Left ventricle myocardium inferior (tissue), 1 donor: ENCODE measurements at regions not wholly inside any gene's neighbourhood (a gene's known extent, or its start where the extent isn't known, plus 50 kb on each side); places are given as distances from the start of the nearest gene placed in this dataset.

Experiments
- DNase-seq: peaks from one replicate; pipeline ENCODE4 v3.0.0-alpha.2; 2020
- H3K27ac ChIP-seq: fragments of 200-600 bp; replicated peaks from 2 replicates; pipeline ENCODE4 v1.8.0; 2021
- H3K27me3 ChIP-seq: fragments of 200-600 bp; 2 replicates; pipeline ENCODE4 v1.8.0; 2021; ENCODE audit warnings: low read depth
- H3K36me3 ChIP-seq: fragments of 200-600 bp; 2 replicates; pipeline ENCODE4 v1.8.0; 2021
- H3K4me1 ChIP-seq: fragments of 200-600 bp; 2 replicates; pipeline ENCODE4 v1.8.0; 2021
- H3K4me3 ChIP-seq: fragments of 200-600 bp; 2 replicates; pipeline ENCODE4 v1.8.0; 2021; ENCODE audit warnings: mild to moderate bottlenecking, moderate library complexity
- H3K9me3 ChIP-seq: fragments of 200-600 bp; replicated peaks from 2 replicates; pipeline ENCODE4 v1.8.0; 2021
- CTCF ChIP-seq: fragments of 200-600 bp; IDR thresholded peaks from 2 replicates; pipeline ENCODE4 v1.8.0; 2021; ENCODE audit warnings: antibody characterized with exemption, mild to moderate bottlenecking, borderline replicate concordance
- intact Hi-C: fragments of 100-400 bp; cut with micrococcal nuclease; formaldehyde crosslinking; loops from one replicate; pipeline ENCODE4 v1.11.0; 2022
- donor health status: DM: no; HTN: yes; CAD: no; lungs with severe emphysema.

DNA sequence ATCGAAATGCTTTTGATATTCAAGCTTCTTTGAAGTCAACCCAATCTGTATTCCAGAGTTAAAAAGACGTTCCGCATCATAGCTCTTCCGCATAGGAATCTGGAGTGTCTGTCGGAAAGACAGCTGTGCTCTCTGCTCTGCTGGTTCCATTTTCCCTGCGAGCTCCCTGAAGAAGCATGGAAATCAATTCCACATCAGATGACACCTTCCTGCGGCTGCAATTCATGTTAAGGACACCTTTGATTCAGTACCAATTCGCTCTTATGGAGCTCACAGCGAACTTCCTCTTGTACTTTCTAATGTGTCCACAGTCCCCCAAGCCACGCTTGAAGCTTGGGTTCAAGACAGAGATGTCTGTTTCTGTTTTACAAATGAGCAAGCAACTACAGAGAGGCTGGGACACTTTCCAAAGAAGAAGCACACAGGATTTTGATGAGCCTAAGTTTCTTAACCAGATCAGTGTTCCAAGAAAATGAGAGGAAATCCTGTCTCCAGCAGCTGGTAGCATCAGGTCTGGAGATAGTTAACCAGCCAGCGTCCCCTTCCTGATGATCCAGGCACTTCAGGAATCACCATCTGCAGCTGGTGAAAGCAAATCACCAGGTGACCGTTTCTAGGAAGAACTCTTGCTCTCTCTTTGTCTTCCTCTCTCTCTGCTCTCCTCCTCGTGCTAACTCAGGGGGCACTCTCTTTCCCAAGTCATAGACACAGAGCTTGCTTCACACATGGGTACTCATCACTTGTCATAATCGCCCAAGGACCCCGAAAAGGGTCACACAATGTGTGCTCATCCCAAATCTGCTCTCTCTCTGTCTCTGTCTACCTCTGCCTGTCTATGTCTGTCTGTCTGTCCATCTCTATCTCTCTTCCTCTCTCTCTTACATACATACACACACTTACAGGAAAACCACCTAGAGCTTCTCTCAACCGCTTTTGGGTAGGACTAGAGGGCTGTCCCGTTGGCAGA is 281.8 kb downstream of the FAM43A start:
- Histone ChIP-seq H3K4me3 (no peak overlapping the region), H3K27me3 (no peaks in the 10 kb centered on the region), H3K9me3 (peaks cover 7% of the 10 kb centered on the region), H3K4me1 (peaks cover 12% of the 10 kb centered on the region), H3K27ac (no peak overlapping the region), H3K36me3 (no peaks in the 10 kb centered on the region)
- peak; percentile 9 for TF ChIP-seq CTCF
- intact Hi-C loops: no loop called here
- DNase-seq: no peak

DNA sequence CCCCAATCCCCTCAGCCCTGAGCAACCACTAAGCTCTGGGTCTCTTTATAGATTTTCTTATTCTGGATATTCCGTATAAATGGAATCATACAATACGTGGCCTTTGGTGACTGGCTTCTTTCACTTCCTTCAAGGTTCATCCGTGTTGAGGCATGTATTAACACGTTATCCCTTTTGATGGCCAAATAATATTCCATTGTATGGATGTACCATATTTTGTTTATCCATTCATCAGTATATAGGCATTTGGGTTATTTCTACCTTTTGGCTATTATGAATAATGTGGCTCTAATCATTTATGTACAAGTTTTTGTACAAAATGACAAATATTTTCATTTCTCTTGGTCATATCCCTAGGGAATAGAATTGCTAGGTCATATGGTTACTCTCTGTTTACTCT is 284.4 kb downstream of the FAM43A start:
- Histone ChIP-seq H3K27ac (no peak overlapping the region), H3K9me3 (peaks cover 7% of the 10 kb centered on the region), H3K27me3 (no peaks in the 10 kb centered on the region), H3K36me3 (no peaks in the 10 kb centered on the region), H3K4me3 (no peak overlapping the region), H3K4me1 (peaks cover 15% of the 10 kb centered on the region)
- no peak for TF ChIP-seq CTCF
- no peak for DNase-seq
- intact Hi-C loops: no loop called here

DNA sequence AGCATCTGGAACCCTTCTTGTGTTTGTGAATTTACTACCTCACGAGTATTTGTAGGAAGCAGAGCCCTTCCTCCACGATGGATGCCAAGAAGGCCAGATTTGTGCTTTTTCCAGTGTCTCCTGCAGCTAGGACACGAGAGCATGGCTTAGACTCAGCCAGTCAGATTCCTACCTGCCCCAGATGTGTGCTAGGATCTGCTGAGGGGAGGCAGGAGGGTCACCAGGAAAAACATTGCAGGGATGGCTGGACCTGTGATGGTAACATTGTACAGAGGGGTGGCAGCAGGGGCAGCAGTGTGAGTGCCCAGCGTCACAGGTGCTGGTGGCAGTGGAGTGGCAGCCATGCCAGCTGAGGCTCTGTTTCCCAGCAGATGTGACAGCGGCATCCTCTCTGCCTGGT is 285.3 kb downstream of the FAM43A start:
- no peak for TF ChIP-seq CTCF
- Histone ChIP-seq H3K27ac (no peak overlapping the region), H3K4me1 (peaks cover 18% of the 10 kb centered on the region), H3K36me3 (no peaks in the 10 kb centered on the region), H3K27me3 (no peaks in the 10 kb centered on the region), H3K9me3 (peaks cover 7% of the 10 kb centered on the region), H3K4me3 (no peak overlapping the region)
- DNase-seq: no peak
- intact Hi-C loops: no loop called here

DNA sequence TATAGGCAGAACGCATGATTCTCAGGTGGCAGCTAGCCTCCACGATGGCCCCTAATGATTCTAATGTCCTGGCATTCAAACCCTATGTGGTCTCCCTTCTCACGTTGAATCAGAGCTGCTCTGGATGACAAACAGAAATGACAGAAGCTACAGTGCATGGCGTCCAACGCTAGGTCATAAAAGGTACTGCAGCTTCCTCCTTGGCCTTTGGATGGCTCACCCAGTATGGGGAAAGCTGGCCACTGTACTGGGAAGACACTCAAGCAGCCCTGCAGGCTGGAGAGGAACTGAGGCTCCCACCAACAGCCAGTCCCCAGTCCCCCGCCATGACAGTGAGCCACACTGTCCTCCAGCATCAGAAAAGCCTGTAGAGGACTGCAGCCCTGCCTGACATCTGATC is 286.3 kb downstream of the FAM43A start:
- no peak for TF ChIP-seq CTCF
- Histone ChIP-seq H3K4me1 (peaks cover 23% of the 10 kb centered on the region), H3K27me3 (no peaks in the 10 kb centered on the region), H3K4me3 (no peak overlapping the region), H3K9me3 (peaks cover 7% of the 10 kb centered on the region), H3K27ac (no peak overlapping the region), H3K36me3 (no peaks in the 10 kb centered on the region)
- DNase-seq: no peak
- intact Hi-C loops: no loop called here

GRCh38 chr3:194972641-194973040 is 287.0 kb downstream of the FAM43A start:
- H3K27ac ChIP-seq: no peak overlapping the region
- no peak for DNase-seq
- H3K4me3 ChIP-seq: no peak overlapping the region
- peaks cover 7% of the 10 kb centered on the region for H3K9me3 ChIP-seq
- no peak for TF ChIP-seq CTCF
- no peaks in the 10 kb centered on the region for H3K27me3 ChIP-seq
- intact Hi-C loops: no loop called here
- no peaks in the 10 kb centered on the region for H3K36me3 ChIP-seq
- peaks cover 21% of the 10 kb centered on the region for H3K4me1 ChIP-seq
